ENCODE measurements at regions not wholly inside any gene's neighbourhood (a gene's known extent, or its start where the extent isn't known, plus 50 kb on each side); places are given as distances from the start of the nearest gene placed in this dataset.

- no TSS peak for BruUV-seq (replicated peaks)
- no peak for ATAC-seq
Measured at GRCh38 chr6:167462514-167463312, 137.8 kb downstream of the TTLL2 start.

More at GRCh38 chr6:167462514-167463312, 137.8 kb downstream of the TTLL2 start:
- no peak overlapping the region for H3K27ac ChIP-seq (ENCODE audit: low read depth, low read length)
- ChIA-PET RAD21 (ENCODE audit: low non-redundant PET in 1 of 2, low total read pairs in 2 of 2, uncharacterized antibody in 2 of 2, unreplicated experiment in 2 of 2) (interaction anchor here in 1 of 2 experiments (0.5 kb wide), 1 partner anchor 244 kb away, joined by 3 read pairs; no protein-coding TSS in a partner anchor), CTCF (no interaction called here), POLR2A (no interaction called here)
- H3K27me3 ChIP-seq (ENCODE audit: insufficient read depth, low read length): peaks cover 30% of the 10 kb centered on the region
- H3K4me3 ChIP-seq (replicated peaks in 1 of 2; ENCODE audit: low read depth in 1 of 2, low read length in 2 of 2): no peak overlapping the region
- H3K9me2 ChIP-seq (ENCODE audit: insufficient read depth): no peaks in the 10 kb centered on the region
- no peaks in the 10 kb centered on the region for H3K4me1 ChIP-seq (ENCODE audit: control insufficient read depth in 1 of 2, insufficient read depth in 2 of 2, low read length in 2 of 2)
- TF ChIP-seq EZH2 (IDR thresholded peaks at IDR 0.05) (no peak), ZNF274 (IDR thresholded peaks at IDR 0.05; ENCODE audit: low read depth, low read length) (no peak), POLR2AphosphoS5 (IDR thresholded peaks at IDR 0.05; ENCODE audit: low read depth, low read length) (no peak), CBX3 (IDR thresholded peaks at IDR 0.05; ENCODE audit: low read depth) (no peak), JUND (IDR thresholded peaks at IDR 0.05) (no peak), POLR2A (IDR thresholded peaks at IDR 0.05; ENCODE audit: borderline replicate concordance, extremely low read depth, insufficient read depth, insufficient read length) (no peak), YY1 (IDR thresholded peaks at IDR 0.05; ENCODE audit: extremely low read depth, insufficient replicate concordance, low read depth, low read length) (no peak), ZFX (IDR thresholded peaks at IDR 0.05) (no peak), ELF1 (IDR thresholded peaks at IDR 0.05; ENCODE audit: borderline replicate concordance, low read depth) (no peak), CTCF (IDR thresholded peaks at IDR 0.05 in 2 of 3, conservative IDR thresholded peaks at IDR 0.05 in 1 of 3; ENCODE audit: borderline replicate concordance in 1 of 3, insufficient read depth in 1 of 3, low read depth in 2 of 3, low read length in 2 of 3) (no peak), ZBTB33 (IDR thresholded peaks at IDR 0.05; ENCODE audit: extremely low read depth, insufficient replicate concordance, low read length) (no peak), CEBPB (IDR thresholded peaks at IDR 0.05; ENCODE audit: low read depth) (no peak)
- TF ChIP-seq, protein P1, sequence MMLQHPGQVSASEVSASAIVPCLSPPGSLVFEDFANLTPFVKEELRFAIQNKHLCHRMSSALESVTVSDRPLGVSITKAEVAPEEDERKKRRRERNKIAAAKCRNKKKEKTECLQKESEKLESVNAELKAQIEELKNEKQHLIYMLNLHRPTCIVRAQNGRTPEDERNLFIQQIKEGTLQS (IDR thresholded peaks at IDR 0.05): no peak
- H2AFZ ChIP-seq (ENCODE audit: low read depth, low read length, poor library complexity, severe bottlenecking): no peak overlapping the region
- no peaks in the 10 kb centered on the region for H3K36me3 ChIP-seq (ENCODE audit: control insufficient read depth in 1 of 2, insufficient read depth in 2 of 2, low read length in 2 of 2)
- DNase-seq (ENCODE audit: low read depth, low spot score): no peak
- H4K20me1 ChIP-seq (ENCODE audit: insufficient read depth): no peaks in the 10 kb centered on the region
- intact Hi-C loops (cut with micrococcal nuclease): no loop called here
- H3K9ac ChIP-seq (ENCODE audit: low read length): no peak overlapping the region
- H3K9me3 ChIP-seq (ENCODE audit: control insufficient read depth in 1 of 2, insufficient read depth in 1 of 2, low read depth in 1 of 2, low read length in 2 of 2): no peaks in the 10 kb centered on the region
- no peaks in the 10 kb centered on the region for H3K79me2 ChIP-seq (ENCODE audit: insufficient read depth, low read length)
- no peak overlapping the region for H3K4me2 ChIP-seq (ENCODE audit: low read length)

Measured in HCT116 (cell line).